ENCODE measurements at regions not wholly inside any gene's neighbourhood (a gene's known extent, or its start where the extent isn't known, plus 50 kb on each side); places are given as distances from the start of the nearest gene placed in this dataset.
A peak's percentile ranks its signal among the peaks of the same experiment; 100 is the strongest.

- CTCF ChIA-PET: no interaction called here
- peaks cover 0 to 1% of the 10 kb centered on the region in 2 donors for H3K27me3 Mint-ChIP-seq
- POLR2A ChIA-PET: no interaction called here
Observed at GRCh38 chr13:39253774-39254173, 215.5 kb downstream of the NHLRC3 start.

GRCh38 chr13:39254601-39255000 is 216.3 kb downstream of the NHLRC3 start:
- DNase-seq: no peak
- ChIA-PET POLR2A (no interaction called here), CTCF (no interaction called here)
- H3K36me3 Mint-ChIP-seq: no peaks in the 10 kb centered on the region
- Histone ChIP-seq H3K27ac (ENCODE audit: low read depth, low read length) (no peak overlapping the region), H3K4me1 (ENCODE audit: insufficient read depth, low read length) (no peaks in the 10 kb centered on the region), H3K9me3 (ENCODE audit: low read length) (no peaks in the 10 kb centered on the region), H3K27me3 (ENCODE audit: insufficient read depth, low read length, poor library complexity, severe bottlenecking) (no peaks in the 10 kb centered on the region), H3K4me3 (ENCODE audit: low read length) (no peak overlapping the region), H3K36me3 (ENCODE audit: insufficient read depth, low read length) (no peaks in the 10 kb centered on the region)
- no peak overlapping the region for H3K4me3 Mint-ChIP-seq
- no peaks in the 10 kb centered on the region for H3K9me3 Mint-ChIP-seq
- H3K27ac Mint-ChIP-seq: no peak overlapping the region
- H3K4me1 Mint-ChIP-seq: no peaks in the 10 kb centered on the region
- peaks cover 0 to 1% of the 10 kb centered on the region in 2 donors for H3K27me3 Mint-ChIP-seq

More at GRCh38 chr13:39253774-39254173, 215.5 kb downstream of the NHLRC3 start:
- H3K4me1 Mint-ChIP-seq: no peaks in the 10 kb centered on the region
- no peak overlapping the region for H3K27ac ChIP-seq (ENCODE audit: low read depth, low read length)
- H3K9me3 Mint-ChIP-seq: no peaks in the 10 kb centered on the region
- no peaks in the 10 kb centered on the region for H3K36me3 Mint-ChIP-seq
- H3K9me3 ChIP-seq (ENCODE audit: low read length): no peaks in the 10 kb centered on the region
- DNase-seq: no peak
- H3K27ac Mint-ChIP-seq: no peak overlapping the region
- no peak overlapping the region for H3K4me3 Mint-ChIP-seq
- H3K4me3 ChIP-seq (ENCODE audit: low read length): no peak overlapping the region
- no peaks in the 10 kb centered on the region for H3K27me3 ChIP-seq (ENCODE audit: insufficient read depth, low read length, poor library complexity, severe bottlenecking)
- no peaks in the 10 kb centered on the region for H3K36me3 ChIP-seq (ENCODE audit: insufficient read depth, low read length)
- H3K4me1 ChIP-seq (ENCODE audit: insufficient read depth, low read length): no peaks in the 10 kb centered on the region

- Histone ChIP-seq H3K4me3 (ENCODE audit: low read length) (no peak overlapping the region), H3K4me1 (ENCODE audit: insufficient read depth, low read length) (no peaks in the 10 kb centered on the region), H3K9me3 (ENCODE audit: low read length) (no peaks in the 10 kb centered on the region), H3K36me3 (ENCODE audit: insufficient read depth, low read length) (no peaks in the 10 kb centered on the region), H3K27me3 (ENCODE audit: insufficient read depth, low read length, poor library complexity, severe bottlenecking) (no peaks in the 10 kb centered on the region), H3K27ac (ENCODE audit: low read depth, low read length) (no peak overlapping the region)
- Mint-ChIP-seq H3K36me3 (no peaks in the 10 kb centered on the region), H3K9me3 (peaks cover 0 to under 1% (median 0%) of the 10 kb centered on the region in 5 donors), H3K27me3 (peaks cover 0 to 1% of the 10 kb centered on the region in 2 donors), H3K4me1 (peaks cover 0 to 3% (median 0%) of the 10 kb centered on the region in 3 donors), H3K4me3 (no peak overlapping the region), H3K27ac (no peak overlapping the region)
- no peak for DNase-seq
- CTCF ChIA-PET: no interaction called here
- POLR2A ChIA-PET: no interaction called here
Observed at GRCh38 chr13:39257642-39258041, 219.4 kb downstream of the NHLRC3 start.

- Histone ChIP-seq H3K27ac (ENCODE audit: low read depth, low read length) (no peak overlapping the region), H3K9me3 (ENCODE audit: low read length) (no peaks in the 10 kb centered on the region), H3K36me3 (ENCODE audit: insufficient read depth, low read length) (no peaks in the 10 kb centered on the region), H3K4me1 (ENCODE audit: insufficient read depth, low read length) (no peaks in the 10 kb centered on the region), H3K27me3 (ENCODE audit: insufficient read depth, low read length, poor library complexity, severe bottlenecking) (no peaks in the 10 kb centered on the region), H3K4me3 (ENCODE audit: low read length) (no peak overlapping the region)
- peaks cover 0 to 2% (median 0%) of the 10 kb centered on the region in 5 donors for H3K9me3 Mint-ChIP-seq
- peaks cover 0 to 3% (median 0%) of the 10 kb centered on the region in 3 donors for H3K4me1 Mint-ChIP-seq
- POLR2A ChIA-PET: no interaction called here
- no peaks in the 10 kb centered on the region for H3K36me3 Mint-ChIP-seq
- no peak for DNase-seq
- peaks cover 1 to 3% of the 10 kb centered on the region in 2 donors for H3K27me3 Mint-ChIP-seq
- H3K27ac Mint-ChIP-seq: no peak overlapping the region
- CTCF ChIA-PET: no interaction called here
- H3K4me3 Mint-ChIP-seq: no peak overlapping the region
Observed at GRCh38 chr13:39259371-39260140, 221.3 kb downstream of the NHLRC3 start.

- H3K27me3 ChIP-seq (ENCODE audit: insufficient read depth, low read length, poor library complexity, severe bottlenecking): no peaks in the 10 kb centered on the region
- H3K4me3 ChIP-seq (ENCODE audit: low read length): no peak overlapping the region
- H3K36me3 ChIP-seq (ENCODE audit: insufficient read depth, low read length): no peaks in the 10 kb centered on the region
- H3K9me3 ChIP-seq (ENCODE audit: low read length): no peaks in the 10 kb centered on the region
- POLR2A ChIA-PET: no interaction called here
- H3K9me3 Mint-ChIP-seq: peaks cover 0 to 5% (median 0%) of the 10 kb centered on the region in 5 donors
- peak in 1 of 5 donors; percentile 4 for DNase-seq
- CTCF ChIA-PET: no interaction called here
- H3K4me1 ChIP-seq (ENCODE audit: insufficient read depth, low read length): no peaks in the 10 kb centered on the region
- H3K36me3 Mint-ChIP-seq: no peaks in the 10 kb centered on the region
- H3K27ac ChIP-seq (ENCODE audit: low read depth, low read length): no peak overlapping the region
- no peak overlapping the region for H3K4me3 Mint-ChIP-seq
- H3K27me3 Mint-ChIP-seq: peaks cover 0 to 6% of the 10 kb centered on the region in 2 donors
- peaks cover 0 to 3% (median 0%) of the 10 kb centered on the region in 3 donors for H3K4me1 Mint-ChIP-seq
- no peak overlapping the region for H3K27ac Mint-ChIP-seq
Observed at GRCh38 chr13:39263033-39263432, 224.8 kb downstream of the NHLRC3 start.

GRCh38 chr13:39263531-39263930 is 225.3 kb downstream of the NHLRC3 start:
- Mint-ChIP-seq H3K27me3 (peaks cover 0 to 6% of the 10 kb centered on the region in 2 donors), H3K27ac (no peak overlapping the region), H3K9me3 (peaks cover 0 to 5% (median 0%) of the 10 kb centered on the region in 5 donors), H3K4me1 (peaks cover 0 to 3% (median 0%) of the 10 kb centered on the region in 3 donors), H3K36me3 (no peaks in the 10 kb centered on the region), H3K4me3 (no peak overlapping the region)
- Histone ChIP-seq H3K36me3 (ENCODE audit: insufficient read depth, low read length) (no peaks in the 10 kb centered on the region), H3K27me3 (ENCODE audit: insufficient read depth, low read length, poor library complexity, severe bottlenecking) (no peaks in the 10 kb centered on the region), H3K4me3 (ENCODE audit: low read length) (no peak overlapping the region), H3K4me1 (ENCODE audit: insufficient read depth, low read length) (no peaks in the 10 kb centered on the region), H3K27ac (ENCODE audit: low read depth, low read length) (no peak overlapping the region), H3K9me3 (ENCODE audit: low read length) (no peaks in the 10 kb centered on the region)
- ChIA-PET POLR2A (no interaction called here), CTCF (no interaction called here)
- DNase-seq: no peak

- DNase-seq: no peak
- no peak overlapping the region for H3K4me3 Mint-ChIP-seq
- peaks cover 0 to 13% of the 10 kb centered on the region in 2 donors for H3K27me3 Mint-ChIP-seq
- Histone ChIP-seq H3K4me3 (ENCODE audit: low read length) (no peak overlapping the region), H3K36me3 (ENCODE audit: insufficient read depth, low read length) (no peaks in the 10 kb centered on the region), H3K4me1 (ENCODE audit: insufficient read depth, low read length) (no peaks in the 10 kb centered on the region), H3K27ac (ENCODE audit: low read depth, low read length) (no peak overlapping the region), H3K9me3 (ENCODE audit: low read length) (no peaks in the 10 kb centered on the region), H3K27me3 (ENCODE audit: insufficient read depth, low read length, poor library complexity, severe bottlenecking) (no peaks in the 10 kb centered on the region)
- ChIA-PET CTCF (no interaction called here), POLR2A (no interaction called here)
- H3K27ac Mint-ChIP-seq: no peak overlapping the region
- H3K9me3 Mint-ChIP-seq: peaks cover 0 to 7% (median 0%) of the 10 kb centered on the region in 5 donors
- H3K36me3 Mint-ChIP-seq: no peaks in the 10 kb centered on the region
- H3K4me1 Mint-ChIP-seq: no peaks in the 10 kb centered on the region
Observed at GRCh38 chr13:39266426-39266825, 228.2 kb downstream of the NHLRC3 start.

- Mint-ChIP-seq H3K9me3 (peaks cover 0 to 5% (median 0%) of the 10 kb centered on the region in 5 donors), H3K4me1 (no peaks in the 10 kb centered on the region), H3K27ac (no peak overlapping the region), H3K36me3 (no peaks in the 10 kb centered on the region), H3K27me3 (peaks cover 0 to 10% of the 10 kb centered on the region in 2 donors), H3K4me3 (no peak overlapping the region)
- CTCF ChIA-PET: no interaction called here
- Histone ChIP-seq H3K4me1 (ENCODE audit: insufficient read depth, low read length) (no peaks in the 10 kb centered on the region), H3K27ac (ENCODE audit: low read depth, low read length) (no peak overlapping the region), H3K27me3 (ENCODE audit: insufficient read depth, low read length, poor library complexity, severe bottlenecking) (no peaks in the 10 kb centered on the region), H3K36me3 (ENCODE audit: insufficient read depth, low read length) (no peaks in the 10 kb centered on the region), H3K9me3 (ENCODE audit: low read length) (no peaks in the 10 kb centered on the region), H3K4me3 (ENCODE audit: low read length) (no peak overlapping the region)
- POLR2A ChIA-PET: no interaction called here
- no peak for DNase-seq
Observed at GRCh38 chr13:39268398-39268797, 230.1 kb downstream of the NHLRC3 start.
